ENCODE measurements at regions not wholly inside any gene's neighbourhood (a gene's known extent, or its start where the extent isn't known, plus 50 kb on each side); places are given as distances from the start of the nearest gene placed in this dataset.

GRCh38 chr5:18882154-18882553 is 1105.8 kb downstream of the CDH18 start (continued):
- TF ChIP-seq THAP12 (CRISPR knock-in tag; IDR thresholded peaks at IDR 0.05): no peak
- TF ChIP-seq ZNF431 (CRISPR knock-in tag; IDR thresholded peaks at IDR 0.05): no peak
- no peak for TF ChIP-seq ZBED1 (IDR thresholded peaks at IDR 0.05)
- no peak for TF ChIP-seq E2F4 (CRISPR knock-in tag; IDR thresholded peaks at IDR 0.05; ENCODE audit: low read depth)

GRCh38 chr5:18888821-18889220 is 1099.2 kb downstream of the CDH18 start:
- no peak overlapping the region for H3K27ac ChIP-seq (ENCODE audit: extremely low read depth, low read depth, low read length)
- in situ Hi-C loops (cut with MboI) (no loop called here), intact Hi-C loops (cut with micrococcal nuclease) (no loop called here)
- H3K79me2 ChIP-seq (ENCODE audit: control insufficient read depth, insufficient read depth, low read length): no peaks in the 10 kb centered on the region
- ChIA-PET POLR2A (no interaction called here), CTCF (ENCODE audit: low intra/inter-chr PET ratio) (no interaction called here)
- FAIRE-seq: no peak
- H3K4me3 ChIP-seq: no peak overlapping the region
- ATAC-seq: no peak
- H2AFZ ChIP-seq (ENCODE audit: low read depth, low read length): no peak overlapping the region
- no peaks in the 10 kb centered on the region for H3K9me1 ChIP-seq (ENCODE audit: control insufficient read depth, insufficient read depth, low read length)
- no peaks in the 10 kb centered on the region for H3K36me3 ChIP-seq (ENCODE audit: control insufficient read depth, insufficient read depth, low read length)
- no peak overlapping the region for H3K9ac ChIP-seq (ENCODE audit: insufficient read depth in 1 of 2, low read depth in 2 of 2, low read length in 2 of 2)
- DNase-seq (ENCODE audit: extremely low read depth in 1 of 4, low spot score in 3 of 4): no peak
- no peak overlapping the region for H3K4me2 ChIP-seq (ENCODE audit: insufficient read depth, low read length)
- no peaks in the 10 kb centered on the region for H3K9me3 ChIP-seq (replicated peaks; ENCODE audit: control insufficient read depth, insufficient read depth, low read depth, low read length)
- no TSS peak for BruUV-seq (replicated peaks)
- H4K20me1 ChIP-seq (replicated peaks; ENCODE audit: control insufficient read depth, insufficient read depth, low read length): no peaks in the 10 kb centered on the region
- H3K27me3 ChIP-seq (ENCODE audit: control insufficient read depth in 2 of 2, insufficient read depth in 2 of 2, low read length in 2 of 2): no peaks in the 10 kb centered on the region
- no peaks in the 10 kb centered on the region for H3K4me1 ChIP-seq (replicated peaks in 1 of 2; ENCODE audit: control insufficient read depth in 2 of 2, insufficient read depth in 2 of 2, low read length in 2 of 2)
- TF ChIP-seq CXXC5 (CRISPR knock-in tag; IDR thresholded peaks at IDR 0.05): no peak
- TF ChIP-seq ZFP1 (CRISPR knock-in tag; IDR thresholded peaks at IDR 0.05): no peak
- no peak for TF ChIP-seq CC2D1A (IDR thresholded peaks at IDR 0.05)
- no peak for TF ChIP-seq IFI16 (CRISPR knock-in tag; IDR thresholded peaks at IDR 0.05)
- no peak for TF ChIP-seq SRSF9 (IDR thresholded peaks at IDR 0.05; ENCODE audit: borderline replicate concordance, low read depth, low read length)
- no peak for TF ChIP-seq ZNF280A (IDR thresholded peaks at IDR 0.05; ENCODE audit: low read depth, partially characterized antibody)
- no peak for TF ChIP-seq PCBP2 (IDR thresholded peaks at IDR 0.05; ENCODE audit: low read depth, low read length, poor library complexity, severe bottlenecking)
- TF ChIP-seq MAFF (IDR thresholded peaks at IDR 0.05; ENCODE audit: low read length): no peak
- no peak for TF ChIP-seq MCM5 (IDR thresholded peaks at IDR 0.05; ENCODE audit: low read depth)
- TF ChIP-seq EHMT2 (IDR thresholded peaks at IDR 0.05): no peak
- no peak for TF ChIP-seq PKNOX1 (IDR thresholded peaks at IDR 0.05)
- TF ChIP-seq NBN (IDR thresholded peaks at IDR 0.05; ENCODE audit: low read depth): no peak
- TF ChIP-seq FOXA1 (IDR thresholded peaks at IDR 0.05; ENCODE audit: borderline replicate concordance): no peak
- no peak for TF ChIP-seq ZNF239 (CRISPR knock-in tag; IDR thresholded peaks at IDR 0.05)
